Transverse colon (tissue), 4 donors: ENCODE measurements at regions not wholly inside any gene's neighbourhood (a gene's known extent, or its start where the extent isn't known, plus 50 kb on each side); places are given as distances from the start of the nearest gene placed in this dataset.
"Not testable (repeated sequence)": the region's sequence is repeated elsewhere in the genome, so short reads cannot be mapped to it uniquely, and the experiment has no call there.

ENCODE experiments used
- DNase-seq: peaks from one replicate; pipeline ENCODE4 v3.0.0-alpha.2; 2019
- H3K27ac ChIP-seq, 4 donors: fragments of 200-600 bp; sonication (generic); 2 replicates each; pipeline ENCODE4 v1.5.1; 2016 to 2018; ENCODE audit warnings: inconsistent platforms in 4 of 4
- H3K27me3 ChIP-seq: fragments of 200-600 bp; sonication (generic); 2 replicates; pipeline ENCODE4 v1.5.1; 2017; ENCODE audit warnings: inconsistent platforms
- H3K36me3 ChIP-seq, 4 donors: fragments of 200-600 bp; sonication (generic); 2 replicates each; pipeline ENCODE4 v1.5.1; 2017 to 2019; ENCODE audit warnings: inconsistent platforms in 4 of 4
- H3K4me1 ChIP-seq, 4 donors: fragments of 200-600 bp; sonication (generic); 2 replicates each; pipeline ENCODE4 v1.5.1; 2017 to 2020; ENCODE audit warnings: inconsistent platforms in 4 of 4
- H3K4me3 ChIP-seq, 4 donors: fragments of 200-600 bp; sonication (generic); 1 replicate in 1 of 4; 2 replicates in 3 of 4; pipeline versions ENCODE4 v1.5.1 to v1.6.1; 2017 to 2019; ENCODE audit warnings: inconsistent platforms in 4 of 4
- H3K9me3 ChIP-seq, 2 donors: fragments of 200-600 bp; sonication (generic); 2 replicates each; pipeline ENCODE4 v1.5.1; 2017 to 2019; ENCODE audit warnings: inconsistent platforms in 2 of 2
- CTCF ChIP-seq, 5 experiments: fragments of 200-600 bp in 3 of 5; fragments of 450-650 bp in 2 of 5; sonication (generic) in 3 of 5; IDR thresholded peaks; 1 replicate in 2 of 5; 2 replicates in 3 of 5; pipeline ENCODE4 v1.5.1; 2016 to 2017; ENCODE audit warnings: antibody characterized with exemption in 5 of 5, inconsistent platforms in 3 of 5, mild to moderate bottlenecking in 2 of 5, moderate library complexity in 1 of 5
- EP300 ChIP-seq: sonication (generic); formaldehyde crosslinking; IDR thresholded peaks from one replicate; pipeline ENCODE4 v1.6.1; 2017; ENCODE audit warnings: antibody characterized with exemption, low read depth
- POLR2A ChIP-seq: fragments of 450-650 bp; IDR thresholded peaks from one replicate; pipeline ENCODE4 v1.6.1; 2016; ENCODE audit warnings: antibody characterized with exemption, mild to moderate bottlenecking, moderate library complexity
- POLR2AphosphoS5 ChIP-seq, 3 donors: sonication (generic); formaldehyde crosslinking; IDR thresholded peaks; one replicate each; pipeline ENCODE4 v1.6.1; 2016; ENCODE audit warnings: antibody characterized with exemption in 3 of 3
- WGBS, 2 donors: methylation state at CpG; one replicate each; pipeline ENCODE4 v1.1.5; 2018; ENCODE audit warnings: low coverage in 1 of 2; 5-methylcytosine and 5-hydroxymethylcytosine counted together
- in situ Hi-C, 4 donors: fragments of 200-750 bp; cut with MboI; loops; one replicate each; pipeline versions ENCODE4 v1.15.0 to v1.15.1; 2017; ENCODE audit warnings: low sequenced_read_pairs in 3 of 4, low pct_ligation_motif_present in 1 of 4, low pct_unique_long_range_greater_than_20kb in 1 of 4
- intact Hi-C: fragments of 100-400 bp; cut with DNase I; formaldehyde crosslinking; loops from one replicate; pipeline ENCODE4 v1.15.1; 2023; ENCODE audit warnings: low total_unique reads

- H3K4me3 ChIP-seq = no peak overlapping the region
- no peaks in the 10 kb centered on the region for H3K36me3 ChIP-seq
- intact Hi-C loops (no loop called here), in situ Hi-C loops (no loop called here)
- no peak for DNase-seq
- H3K27ac ChIP-seq = no peak overlapping the region
- H3K9me3 ChIP-seq = no peaks in the 10 kb centered on the region
- TF ChIP-seq POLR2A (no peak), POLR2AphosphoS5 (IDR thresholded peaks at IDR 0.05) (no peak), CTCF (IDR thresholded peaks at IDR 0.05) (no peak), EP300 (no peak)
- H3K27me3 ChIP-seq = no peaks in the 10 kb centered on the region
- WGBS, 2 donors = 33 to 41% methylated on average over 3 of the region's 3 CpGs
- H3K4me1 ChIP-seq = no peaks in the 10 kb centered on the region
Observed at GRCh38 chr9:28127101-28127500, 553.8 kb upstream of the C9orf72 start.

GRCh38 chr9:28134446-28134976 is 561.2 kb upstream of the C9orf72 start:
- DNase-seq = no peak
- no peaks in the 10 kb centered on the region for H3K36me3 ChIP-seq
- no peaks in the 10 kb centered on the region for H3K27me3 ChIP-seq
- TF ChIP-seq POLR2AphosphoS5 (IDR thresholded peaks at IDR 0.05) (no peak), EP300 (no peak), POLR2A (no peak), CTCF (IDR thresholded peaks at IDR 0.05) (no peak)
- no peak overlapping the region for H3K4me3 ChIP-seq
- no peaks in the 10 kb centered on the region for H3K4me1 ChIP-seq
- in situ Hi-C loops (no loop called here), intact Hi-C loops (no loop called here)
- 52 to 70% methylated on average over 7 to 8 of the region's 8 CpGs for WGBS, 2 donors
- H3K9me3 ChIP-seq = no peaks in the 10 kb centered on the region
- no peak overlapping the region for H3K27ac ChIP-seq

GRCh38 chr9:28135549-28135948 is 562.3 kb upstream of the C9orf72 start:
- no peaks in the 10 kb centered on the region for H3K9me3 ChIP-seq
- in situ Hi-C loops = no loop called here
- DNase-seq = no peak
- no peak overlapping the region for H3K27ac ChIP-seq
- TF ChIP-seq EP300 (no peak), POLR2A (no peak), POLR2AphosphoS5 (IDR thresholded peaks at IDR 0.05) (no peak)
- H3K4me1 ChIP-seq = no peaks in the 10 kb centered on the region
- 18 to 21% methylated on average over 2 of the region's 2 CpGs for WGBS, 2 donors
- no peaks in the 10 kb centered on the region for H3K27me3 ChIP-seq
- no peak overlapping the region for H3K4me3 ChIP-seq
- H3K36me3 ChIP-seq = no peaks in the 10 kb centered on the region
- intact Hi-C loops = no loop called here

GRCh38 chr9:28136113-28136512 is 562.8 kb upstream of the C9orf72 start:
- WGBS, 2 donors = 85% methylated on average over 2 of the region's 2 CpGs; no CpG with 5 or more reads in 1 of the 2 donors
- in situ Hi-C loops = no loop called here
- no peaks in the 10 kb centered on the region for H3K4me1 ChIP-seq

GRCh38 chr9:28147430-28147829 is 574.1 kb upstream of the C9orf72 start:
- in situ Hi-C loops, H3K4me3 ChIP-seq, H3K27ac ChIP-seq, intact Hi-C loops, DNase-seq, H3K9me3 ChIP-seq, H3K27me3 ChIP-seq, H3K36me3 ChIP-seq, H3K4me1 ChIP-seq: not testable (repeated sequence)
- WGBS, 2 donors = no CpG with 5 or more reads among the region's 15 CpGs

More at GRCh38 chr9:28136113-28136512, 562.8 kb upstream of the C9orf72 start:
- Histone ChIP-seq H3K36me3 (no peaks in the 10 kb centered on the region), H3K27ac (no peak overlapping the region), H3K4me3 (no peak overlapping the region), H3K9me3 (no peaks in the 10 kb centered on the region), H3K27me3 (no peaks in the 10 kb centered on the region)
- intact Hi-C loops = no loop called here
- TF ChIP-seq POLR2A = no peak
- DNase-seq = no peak

- H3K36me3 ChIP-seq, in situ Hi-C loops, H3K4me3 ChIP-seq, H3K4me1 ChIP-seq, intact Hi-C loops, H3K27me3 ChIP-seq, H3K27ac ChIP-seq, H3K9me3 ChIP-seq, DNase-seq: not testable (repeated sequence)
- WGBS, 2 donors = 89% methylated on average over 18 of the region's 18 CpGs; no CpG with 5 or more reads in 1 of the 2 donors
Observed at GRCh38 chr9:28147923-28148597, 574.8 kb upstream of the C9orf72 start.

GRCh38 chr9:28149361-28150050 is 576.2 kb upstream of the C9orf72 start:
- in situ Hi-C loops, H3K36me3 ChIP-seq, intact Hi-C loops, H3K4me1 ChIP-seq, H3K27ac ChIP-seq, DNase-seq, H3K4me3 ChIP-seq, H3K27me3 ChIP-seq, H3K9me3 ChIP-seq: not testable (repeated sequence)
- 94% methylated on average over 29 of the region's 36 CpGs; no CpG with 5 or more reads in 1 of the 2 donors for WGBS, 2 donors
